HT1080 (cell line): ENCODE measurements at regions not wholly inside any gene's neighbourhood (a gene's known extent, or its start where the extent isn't known, plus 50 kb on each side); places are given as distances from the start of the nearest gene placed in this dataset.
"Not testable (repeated sequence)": the region's sequence is repeated elsewhere in the genome, so short reads cannot be mapped to it uniquely, and the experiment has no call there.

ENCODE experiments used
- DNase-seq: peaks from one replicate; pipeline ENCODE4 v3.0.0-alpha.2; 2015; ENCODE audit warnings: low read depth

DNA sequence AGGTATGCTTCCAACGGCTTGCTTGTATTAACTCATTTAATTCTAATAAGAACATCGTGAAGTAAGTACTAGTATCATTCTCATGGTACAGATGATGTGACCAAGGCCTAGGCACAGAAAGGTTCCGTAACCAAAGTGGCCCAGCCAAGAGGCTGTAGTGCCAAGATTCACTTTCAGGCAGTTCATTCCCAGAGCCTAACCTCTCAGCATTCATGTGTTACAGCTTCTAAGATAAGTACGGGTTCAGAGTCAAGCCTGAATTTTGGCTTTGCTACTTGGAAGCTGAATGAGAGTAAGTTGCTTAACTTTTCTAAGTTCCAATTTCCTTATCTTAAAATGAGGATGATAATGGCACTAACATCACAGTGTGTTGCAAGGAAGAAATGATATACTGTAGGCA, 379.9 kb downstream of the AEBP2 start:
- DNase-seq, result no peak

- no peak for DNase-seq
These were observed 383.2 kb downstream of the AEBP2 start for GRCh38 chr12:19822476-19822875.

- DNase-seq, result not testable (repeated sequence)
These were observed 384.0 kb downstream of the AEBP2 start for GRCh38 chr12:19823326-19823725.

GRCh38 chr12:19826980-19827550, 387.8 kb downstream of the AEBP2 start:
- DNase-seq, result peak; percentile 7

- no peak for DNase-seq
These were observed 390.0 kb downstream of the AEBP2 start for GRCh38 chr12:19829100-19829853.

DNA sequence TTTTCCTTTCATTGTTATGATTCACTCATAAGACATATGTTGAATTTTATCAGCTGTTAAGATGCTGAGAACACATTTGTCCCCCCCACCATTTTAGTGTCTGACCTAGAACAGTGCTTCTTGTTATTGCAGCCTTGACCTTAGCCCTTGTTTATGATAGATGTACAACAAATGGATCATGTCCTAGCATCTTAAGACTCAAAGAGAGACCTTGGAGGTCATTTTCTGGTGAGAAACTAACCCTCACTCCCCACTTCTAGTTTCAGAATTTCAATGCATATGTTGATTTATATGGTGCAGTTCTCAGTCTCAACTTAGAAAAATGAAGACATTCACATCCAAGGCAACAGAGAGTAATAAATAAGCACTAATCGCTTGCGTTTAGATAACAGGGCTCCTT, 391.2 kb downstream of the AEBP2 start:
- no peak for DNase-seq

DNA sequence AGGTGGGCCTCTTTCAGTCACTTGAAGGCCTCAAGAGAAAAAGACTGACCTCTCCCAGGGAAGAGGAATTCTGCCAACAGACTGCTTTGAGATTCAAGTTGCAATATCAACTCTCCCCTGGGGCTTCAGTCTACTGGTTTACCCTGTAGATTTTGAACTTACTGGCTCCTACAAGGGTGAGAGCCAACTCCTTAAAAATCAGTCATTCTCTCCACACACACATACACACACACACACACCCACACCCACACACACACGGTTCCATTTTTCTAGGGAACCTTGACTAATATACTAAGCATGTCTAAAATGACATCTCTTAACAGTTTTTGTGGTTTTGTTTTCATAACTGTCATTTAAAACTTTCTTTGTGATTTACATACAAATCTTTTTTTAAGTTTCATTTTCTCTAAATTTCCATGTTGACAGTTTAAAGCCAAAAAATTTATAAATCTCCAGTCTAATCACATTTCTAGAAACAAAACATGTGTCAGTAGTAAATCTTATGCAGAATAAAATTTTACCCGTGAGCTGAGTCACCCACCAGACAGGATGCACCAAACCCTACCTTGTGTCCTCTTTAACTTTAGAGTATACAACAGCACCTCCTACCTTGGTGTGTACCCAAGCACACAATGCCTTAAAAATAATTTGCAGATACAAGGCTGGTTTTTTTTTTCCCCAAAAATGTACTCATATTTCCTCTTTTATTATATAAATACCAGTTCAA, 394.6 kb downstream of the AEBP2 start:
- DNase-seq, result peak; percentile 46

- DNase-seq, result no peak
These were observed 395.3 kb downstream of the AEBP2 start for GRCh38 chr12:19834592-19834991.

DNA sequence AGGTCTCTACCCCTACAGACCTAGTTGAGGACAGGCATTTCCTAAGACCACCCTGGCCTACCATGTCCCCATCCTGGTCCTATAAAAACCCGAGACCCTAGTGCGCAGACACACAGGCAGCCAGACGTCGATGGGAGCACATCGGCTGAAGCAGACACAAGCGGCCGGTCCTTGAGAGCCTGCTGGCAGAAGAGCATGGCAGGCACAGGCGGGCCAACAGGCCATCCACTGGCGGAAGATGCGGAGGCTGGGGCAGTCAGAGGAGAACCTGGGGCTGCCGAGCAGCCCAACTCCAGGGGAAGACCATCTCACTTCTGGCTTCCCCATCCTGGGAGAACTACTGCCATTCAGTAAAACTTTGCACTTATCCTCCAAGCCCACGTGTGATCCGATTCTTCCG, 396.8 kb downstream of the AEBP2 start:
- no peak for DNase-seq

DNA sequence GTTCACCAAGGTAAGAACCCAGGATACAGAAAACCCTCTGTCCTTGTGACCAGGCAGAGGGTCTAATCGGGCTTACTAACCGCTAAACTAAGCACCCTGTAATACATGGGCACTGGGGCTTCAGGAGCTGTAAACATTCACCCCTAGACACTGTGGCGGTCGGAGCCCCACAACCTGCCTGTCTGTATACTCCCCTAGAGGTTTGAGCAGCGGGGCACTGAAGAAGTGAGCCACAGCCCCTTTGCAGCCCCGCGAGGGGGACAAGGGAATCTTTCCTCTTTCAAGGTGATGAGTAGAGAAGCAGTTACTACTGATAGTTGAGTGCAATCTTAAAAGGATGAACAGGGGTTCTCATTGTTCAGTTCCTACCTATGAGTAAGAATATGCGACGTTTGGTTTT, 397.2 kb downstream of the AEBP2 start:
- DNase-seq, result no peak

- DNase-seq, result no peak
These were observed 398.3 kb downstream of the AEBP2 start for GRCh38 chr12:19837543-19837942.

DNA sequence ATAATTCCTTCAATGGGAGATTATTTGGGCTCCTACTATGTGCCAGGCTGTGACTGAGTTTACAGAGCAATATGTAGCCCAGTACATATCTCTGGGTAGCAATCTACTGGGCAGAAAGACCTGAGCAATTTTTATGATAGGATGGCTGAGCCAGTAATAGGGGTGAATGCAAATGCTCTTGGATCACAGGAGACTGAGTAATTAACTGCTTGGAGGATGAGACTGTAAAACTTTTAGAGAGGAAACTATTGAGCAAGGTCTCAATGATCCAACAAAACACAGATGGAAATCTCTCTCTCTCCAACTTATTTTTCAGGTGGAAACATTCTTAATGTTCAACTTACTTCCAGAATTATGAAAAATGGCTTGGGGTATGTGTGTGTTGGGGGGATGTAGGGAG, 402.2 kb downstream of the AEBP2 start:
- DNase-seq, result no peak

DNA sequence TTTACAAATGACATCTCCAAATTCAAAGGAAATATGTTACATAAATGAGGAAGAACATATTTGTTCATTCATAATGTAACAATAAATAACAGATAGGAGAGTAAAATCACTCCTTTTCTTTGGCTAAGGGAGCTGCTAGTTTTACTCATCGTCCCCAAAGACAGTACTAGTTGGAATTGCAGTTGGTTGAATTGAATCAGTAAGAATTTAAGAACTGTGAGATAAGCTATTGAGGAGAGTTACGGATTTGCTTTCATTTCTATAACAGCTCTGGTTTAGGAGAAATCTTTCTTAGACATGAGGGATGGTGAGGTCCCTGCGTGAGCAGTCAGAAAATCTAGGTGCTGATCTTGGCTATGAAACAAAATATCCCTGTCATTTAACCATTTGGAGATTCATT, 402.8 kb downstream of the AEBP2 start:
- DNase-seq, result no peak

DNA sequence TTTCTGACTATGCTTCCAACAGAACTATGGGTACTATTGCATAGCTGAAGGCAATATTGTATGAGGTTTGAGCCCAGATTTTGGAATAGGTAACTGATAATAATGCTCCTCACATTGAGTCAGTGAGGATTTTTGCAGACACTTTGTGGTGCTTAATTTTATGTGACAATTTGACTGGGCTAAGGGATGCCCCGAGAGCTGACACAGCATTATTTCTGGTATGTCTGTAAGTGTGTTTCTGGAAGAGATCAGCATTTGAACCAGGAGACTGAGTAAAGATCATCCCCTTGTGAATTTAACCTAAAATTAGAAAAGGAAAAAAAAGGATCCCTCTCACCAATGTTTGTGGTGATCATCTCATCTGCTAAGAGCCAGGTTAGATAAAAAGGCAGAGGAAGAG, 404.9 kb downstream of the AEBP2 start:
- DNase-seq, result no peak

GRCh38 chr12:19846574-19846973, 407.3 kb downstream of the AEBP2 start:
- DNase-seq, result peak; percentile 66

DNA sequence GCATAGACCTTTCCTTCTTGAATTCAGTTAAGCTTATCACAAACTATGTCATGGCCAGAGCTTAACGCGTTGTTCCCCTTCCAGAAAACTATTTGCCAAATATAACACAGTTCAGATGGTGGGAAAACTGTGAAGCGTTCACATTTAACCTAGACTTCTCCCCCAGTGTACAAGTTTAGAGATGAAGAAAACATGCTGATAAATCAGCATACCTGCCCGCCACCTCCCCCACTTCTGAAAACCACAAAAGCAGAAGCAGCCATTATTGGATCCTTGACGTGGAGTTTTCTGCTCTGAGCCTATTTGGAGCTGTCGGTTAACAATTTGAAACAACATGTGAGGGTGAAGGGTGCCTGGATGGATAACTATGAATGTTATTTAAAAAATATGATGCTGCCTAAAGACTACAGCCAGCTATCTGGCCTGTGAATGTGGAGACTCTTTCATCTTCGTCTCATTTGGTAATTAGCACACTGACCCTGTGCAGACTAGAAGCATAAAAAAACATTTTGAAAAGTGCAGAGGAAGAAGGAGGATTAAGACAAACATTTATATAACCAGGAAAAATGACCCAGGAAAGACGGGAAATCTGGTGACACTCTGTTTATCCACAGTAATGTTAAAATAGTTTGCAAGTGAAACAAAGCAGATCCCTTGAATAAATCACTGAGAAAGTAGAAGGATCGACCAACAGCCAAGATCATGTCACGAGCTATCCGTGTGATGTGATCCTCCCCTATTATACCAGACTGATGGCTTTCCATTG, 408.2 kb downstream of the AEBP2 start:
- no peak for DNase-seq

- DNase-seq, result no peak
These were observed 409.1 kb downstream of the AEBP2 start for GRCh38 chr12:19848421-19848820.

DNA sequence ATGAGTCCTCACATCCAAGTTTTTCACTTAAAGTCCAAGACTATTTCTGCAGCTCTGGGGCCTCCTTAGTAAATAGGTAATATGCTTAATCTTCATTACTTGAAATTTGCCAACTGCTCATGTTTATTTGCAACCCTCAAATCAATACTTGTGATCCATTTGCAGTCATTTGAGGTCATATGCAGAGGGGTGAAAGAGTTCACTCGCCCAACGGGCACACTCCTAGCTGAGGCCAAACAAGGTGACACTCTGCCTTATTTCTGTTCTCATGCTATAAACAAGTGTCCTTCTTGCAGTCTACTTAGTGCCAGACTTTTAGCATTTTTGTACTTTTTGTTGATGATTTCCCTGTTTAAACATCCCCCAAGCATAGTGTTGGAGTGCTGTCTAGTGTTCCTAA, 409.9 kb downstream of the AEBP2 start:
- no peak for DNase-seq

- DNase-seq, result no peak
These were observed 411.2 kb downstream of the AEBP2 start for GRCh38 chr12:19850346-19851065.

- DNase-seq, result no peak
These were observed 413.0 kb downstream of the AEBP2 start for GRCh38 chr12:19852100-19852855.

- DNase-seq, result no peak
These were observed 416.6 kb downstream of the AEBP2 start for GRCh38 chr12:19855851-19856250.
